GM18511 (cell line): ENCODE measurements at regions not wholly inside any gene's neighbourhood (a gene's known extent, or its start where the extent isn't known, plus 50 kb on each side); places are given as distances from the start of the nearest gene placed in this dataset.
"Not testable (repeated sequence)": the region's sequence is repeated elsewhere in the genome, so short reads cannot be mapped to it uniquely, and the experiment has no call there.

Experiments
- ATAC-seq: cut with Tn5 transposase; IDR thresholded peaks from one replicate; pipeline ENCODE4 v1.9.1; 2021; ENCODE audit warnings: mild to moderate bottlenecking, moderate library complexity; ENCODE audit not compliant: unreplicated experiment

DNA sequence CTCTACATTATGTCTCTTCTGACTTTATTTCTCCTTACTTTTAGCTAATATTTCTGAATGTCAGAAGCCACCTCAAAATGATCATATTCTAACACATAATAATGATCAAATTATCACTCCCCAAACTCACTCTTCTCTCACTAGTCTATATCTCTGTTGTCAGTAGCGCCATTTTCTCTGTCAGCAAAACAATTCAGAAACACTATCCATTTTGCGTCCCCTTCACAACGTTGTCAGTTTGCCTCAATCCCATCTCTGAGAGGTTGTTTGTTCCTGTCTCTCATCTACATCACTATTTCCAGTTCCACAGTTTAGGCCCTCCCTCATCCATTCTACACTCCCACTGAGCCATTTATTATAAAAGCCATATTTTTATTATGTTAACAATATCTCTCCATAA, 1376.3 kb upstream of the ACVR2A start:
- ATAC-seq = no peak

DNA sequence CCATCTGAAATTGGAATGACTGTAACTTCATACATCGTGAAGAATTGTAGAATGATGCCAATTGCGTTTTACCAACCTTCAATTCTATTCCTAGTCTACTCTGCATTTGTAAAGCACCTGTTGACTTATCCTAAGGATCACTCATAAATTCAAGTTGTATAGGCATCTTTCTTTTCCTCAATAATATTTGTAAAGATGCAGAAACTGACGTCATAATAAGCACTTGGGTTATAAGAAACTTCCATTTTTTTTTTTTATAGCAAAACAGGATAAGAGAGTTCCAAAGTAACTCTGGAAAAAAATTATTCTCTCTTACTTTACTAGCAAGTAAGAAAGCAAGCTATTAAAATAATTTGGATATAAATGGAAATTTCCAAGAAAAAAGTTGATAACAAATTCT, 1377.4 kb upstream of the ACVR2A start:
- no peak for ATAC-seq

DNA sequence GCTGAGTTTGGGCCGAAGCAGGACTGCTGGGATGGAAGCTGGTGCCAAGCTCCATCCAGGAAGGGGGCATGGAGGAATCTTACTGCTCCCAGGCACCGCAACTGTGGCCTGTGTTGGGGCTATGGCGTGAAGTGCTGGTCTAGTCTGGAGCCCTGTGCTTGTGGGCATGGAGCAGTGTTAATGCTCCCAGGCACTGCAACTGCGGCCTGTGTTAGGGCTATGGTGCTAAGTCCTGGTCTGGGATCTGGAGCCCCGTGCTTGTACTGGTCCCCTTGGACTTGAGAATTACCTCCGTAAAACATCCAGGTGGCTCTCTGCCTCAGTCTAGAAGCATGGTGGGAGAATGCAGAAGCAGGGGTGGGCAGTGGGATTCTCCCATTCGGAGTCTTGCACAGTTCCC, 1379.4 kb upstream of the ACVR2A start:
- no peak for ATAC-seq

DNA sequence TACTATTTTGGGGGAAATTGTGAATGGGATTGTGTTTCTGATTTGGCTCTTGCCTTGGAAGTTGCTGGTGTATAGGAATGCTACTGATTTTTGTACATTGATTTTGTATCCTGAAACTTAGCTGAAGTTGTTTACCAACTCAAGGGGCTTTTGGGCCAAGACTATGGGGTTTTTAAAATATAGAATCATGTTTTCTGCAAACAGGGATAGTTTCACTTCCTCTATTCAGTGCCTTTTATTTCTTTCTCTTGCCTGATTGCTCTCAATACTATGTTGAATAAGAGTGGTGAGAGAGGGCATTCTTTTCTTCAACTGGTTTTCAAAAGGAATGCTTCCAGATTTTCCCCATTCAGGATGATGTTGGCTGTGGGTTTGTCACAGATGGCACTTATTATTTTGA, 1383.8 kb upstream of the ACVR2A start:
- ATAC-seq = peak; percentile 69

DNA sequence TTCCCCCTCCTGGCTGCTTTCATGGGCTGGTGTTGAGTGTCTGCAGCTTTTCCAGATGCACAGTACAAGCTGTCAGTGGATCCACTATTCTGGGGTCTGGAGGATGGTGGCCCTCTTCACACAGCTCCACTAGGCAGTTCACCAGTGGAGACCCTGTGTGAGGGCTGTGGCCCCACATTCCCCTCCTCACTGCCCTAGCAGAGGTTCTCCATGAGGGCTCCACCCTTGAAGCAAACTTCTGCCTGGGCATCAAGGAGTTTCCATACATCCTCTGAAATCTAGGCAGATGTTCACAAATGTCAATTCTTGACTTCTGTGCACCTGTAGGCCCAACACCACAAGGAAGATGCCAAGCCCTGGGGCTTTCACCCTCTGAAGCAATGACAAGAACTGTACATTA, 1386.2 kb upstream of the ACVR2A start:
- ATAC-seq = no peak

DNA sequence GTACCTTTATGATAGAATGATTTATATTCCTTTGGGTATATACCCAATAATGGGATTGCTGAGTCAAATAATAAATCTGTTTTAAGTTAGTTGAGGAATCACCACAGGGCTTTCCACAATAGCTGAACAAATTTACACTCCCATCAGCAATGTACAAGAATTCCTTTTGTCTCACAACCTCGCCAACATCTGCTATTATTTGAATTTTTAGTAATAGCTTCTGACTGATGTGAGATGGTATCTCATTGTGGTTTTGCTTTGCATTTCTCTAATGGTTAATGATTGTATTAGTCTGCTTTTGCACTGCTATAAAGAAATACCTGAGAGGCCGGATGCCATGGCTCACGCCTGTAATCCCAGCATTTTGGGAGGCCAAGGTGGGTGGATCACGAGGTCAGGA, 1387.6 kb upstream of the ACVR2A start:
- ATAC-seq = no peak

DNA sequence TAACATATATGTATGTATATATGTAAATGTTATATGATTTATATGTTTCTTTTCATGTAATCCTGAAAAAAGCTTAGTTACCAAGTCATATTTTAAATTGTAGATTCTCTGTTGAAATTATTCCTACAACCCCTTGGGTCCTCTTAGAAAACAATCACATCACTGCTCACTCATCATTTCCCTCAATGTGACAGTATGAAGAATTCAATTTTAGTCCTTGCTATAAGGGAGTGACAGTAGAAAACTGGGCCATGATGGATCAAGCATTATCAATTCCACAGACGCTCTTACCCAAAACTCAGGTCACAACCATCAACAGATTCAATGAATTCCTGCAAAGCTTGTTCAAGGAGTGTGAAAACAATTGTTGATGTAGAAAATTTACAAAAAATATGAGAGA, 1389.5 kb upstream of the ACVR2A start:
- no peak for ATAC-seq

DNA sequence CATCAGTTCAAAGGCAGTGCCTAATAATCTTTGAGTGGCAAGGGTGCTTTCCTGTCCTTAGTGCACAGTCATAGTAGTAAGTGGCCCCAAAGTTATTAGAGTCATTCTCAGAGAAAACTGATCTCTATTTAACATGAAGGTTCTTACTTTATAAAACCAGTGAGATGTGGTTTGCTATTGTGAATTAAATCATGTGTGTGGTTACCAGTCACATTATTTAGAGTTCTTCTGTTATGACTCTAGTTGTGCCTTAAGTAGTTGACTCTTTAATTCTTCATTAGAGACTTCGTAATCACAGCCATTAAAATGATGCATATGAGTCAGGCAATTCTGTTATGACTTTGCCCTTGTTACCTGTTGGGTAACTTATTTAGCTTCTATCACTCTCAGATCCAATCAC, 1392.9 kb upstream of the ACVR2A start:
- peak; percentile 72 for ATAC-seq

DNA sequence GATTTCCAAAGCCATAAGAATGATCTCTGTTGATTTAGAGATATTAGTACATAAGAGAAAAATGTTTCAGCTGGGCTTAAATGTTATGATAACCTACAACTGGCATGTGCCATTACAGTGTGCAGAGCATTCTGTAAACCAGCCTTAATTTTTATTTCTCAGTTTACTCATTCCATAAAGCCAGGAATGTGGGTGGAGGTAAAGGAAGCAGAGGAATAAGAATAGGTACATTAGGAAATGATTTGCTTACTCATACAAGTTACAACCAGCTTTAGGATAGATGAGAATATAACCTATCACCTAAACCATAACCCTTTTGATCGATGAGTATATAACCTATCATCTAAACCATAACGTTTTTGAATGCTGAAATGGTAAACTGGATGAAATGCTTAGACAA, 1394.7 kb upstream of the ACVR2A start:
- ATAC-seq = no peak

DNA sequence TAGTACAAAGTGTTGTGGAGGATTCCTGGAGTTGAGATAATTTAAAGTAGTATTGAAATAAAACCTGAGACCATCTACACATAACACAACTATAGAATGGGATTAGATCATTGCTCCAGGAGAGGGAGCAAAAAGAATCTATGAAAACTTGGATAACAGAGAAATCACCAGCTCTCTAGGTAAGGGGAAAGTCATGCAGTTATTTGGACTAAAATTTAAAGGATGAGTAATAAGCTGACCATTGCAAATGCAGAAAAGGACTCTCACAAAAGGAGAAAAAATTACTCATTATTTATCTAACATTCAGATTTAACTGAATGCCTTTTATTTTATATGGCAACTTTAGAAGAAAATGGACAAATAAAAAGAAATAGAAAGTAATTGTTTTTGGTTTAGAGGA, 1399.8 kb upstream of the ACVR2A start:
- no peak for ATAC-seq

DNA sequence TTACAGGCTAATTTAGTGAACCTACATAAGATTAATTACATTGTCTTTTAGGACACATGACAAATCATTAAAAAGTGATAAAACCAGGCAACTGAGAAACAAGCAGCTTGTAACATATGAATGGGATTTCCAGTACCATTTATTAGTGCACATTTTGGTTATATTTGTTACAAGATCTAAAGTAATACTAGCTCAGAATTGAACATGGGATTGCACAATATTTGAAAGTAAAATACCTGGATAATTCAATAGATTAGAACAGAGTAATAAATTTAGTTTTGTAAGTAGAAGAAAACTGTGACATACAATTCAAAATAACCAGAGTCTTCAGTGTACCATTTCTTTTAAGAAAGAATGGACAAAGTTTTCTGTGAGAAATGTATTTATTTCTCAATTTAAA, 1400.7 kb upstream of the ACVR2A start:
- no peak for ATAC-seq

DNA sequence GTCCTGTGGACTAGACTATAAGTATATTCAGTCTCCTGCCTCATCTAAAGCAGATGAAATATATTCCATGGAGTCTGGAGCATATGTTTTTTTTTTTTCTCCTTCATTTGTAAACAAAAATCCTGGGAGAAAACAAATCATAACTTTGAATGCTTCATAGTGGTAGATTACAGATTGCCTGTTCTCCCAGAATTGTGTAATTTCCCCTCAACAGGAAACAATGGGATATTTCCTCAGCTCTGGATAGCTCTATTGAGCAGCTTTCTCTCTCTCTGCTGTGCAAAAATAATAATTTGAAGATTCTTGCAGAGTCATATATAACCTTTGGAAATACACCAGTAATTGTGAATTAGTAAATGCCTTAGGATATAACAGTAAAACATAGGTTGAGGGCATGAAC, 1406.6 kb upstream of the ACVR2A start:
- ATAC-seq = no peak

DNA sequence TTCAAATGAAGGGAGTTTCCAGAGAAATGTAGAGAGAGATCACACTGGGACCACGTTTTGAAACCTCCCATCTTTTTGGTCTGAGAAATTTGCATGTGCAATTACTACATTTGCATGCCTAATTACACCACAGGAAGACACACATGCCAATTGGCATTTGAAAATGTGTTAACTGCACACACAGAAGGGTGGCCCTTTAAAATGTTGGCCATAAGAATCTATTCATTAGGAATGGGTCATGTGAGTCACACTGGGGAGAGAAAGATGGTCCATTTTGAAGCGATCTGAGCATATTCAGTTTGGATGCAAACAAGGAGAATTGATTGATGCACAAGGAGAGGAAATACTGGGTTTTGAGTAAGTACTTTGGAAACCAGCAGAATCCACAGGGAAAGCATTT, 1407.1 kb upstream of the ACVR2A start:
- ATAC-seq = no peak

DNA sequence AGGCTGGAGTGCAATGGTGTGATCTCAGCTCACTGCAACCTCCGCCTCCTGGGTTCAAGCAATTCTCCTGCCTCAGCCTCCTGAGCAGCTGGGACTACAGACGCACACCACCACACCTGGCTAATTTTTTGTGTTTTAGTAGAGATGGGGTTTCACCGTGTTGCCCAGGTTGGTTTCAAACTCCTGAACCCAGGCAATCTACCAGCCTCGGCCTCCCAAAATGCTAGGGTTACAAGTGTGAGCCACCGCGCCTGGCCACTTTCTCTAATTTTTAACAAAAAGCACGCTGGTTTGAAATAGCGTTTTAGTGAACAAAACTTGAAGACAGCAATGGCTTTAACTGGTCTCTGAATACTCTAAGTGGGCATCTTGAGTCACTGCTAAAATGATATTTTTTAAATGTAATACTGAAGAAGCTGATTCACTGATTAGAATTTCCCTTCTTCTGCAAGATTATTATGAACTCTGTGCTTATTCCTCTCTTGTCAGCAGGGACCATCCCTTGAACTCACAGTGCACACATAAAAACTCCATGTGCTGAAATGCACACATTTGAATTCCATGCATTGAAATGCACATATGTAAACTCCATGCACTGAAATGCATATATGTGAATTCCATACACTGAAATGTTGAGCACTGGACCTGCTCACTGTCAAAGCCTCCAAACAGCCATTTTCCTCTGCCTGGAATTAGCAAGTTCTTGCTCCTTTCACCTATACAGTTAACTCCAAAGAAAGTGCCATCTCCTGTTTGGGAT, 1411.5 kb upstream of the ACVR2A start:
- ATAC-seq = no peak

DNA sequence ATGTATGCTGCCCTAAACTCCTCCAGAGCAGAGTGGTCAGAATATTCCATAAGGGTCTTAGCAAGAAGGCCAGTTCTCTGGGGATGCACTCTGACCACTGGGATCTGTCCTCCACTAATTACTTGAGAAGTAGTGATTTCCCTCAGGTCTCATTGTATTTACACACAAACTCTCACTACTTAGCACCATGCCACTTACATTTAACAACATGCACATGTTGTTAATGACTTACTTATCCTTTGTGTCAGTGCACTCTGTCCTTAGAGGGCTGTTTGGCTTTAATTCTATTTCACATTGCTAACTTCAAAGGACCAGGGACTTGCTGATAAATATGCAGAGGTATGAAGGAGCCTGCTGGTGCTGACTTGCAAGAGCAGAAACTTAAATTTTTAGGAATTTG, 1415.5 kb upstream of the ACVR2A start:
- ATAC-seq = no peak

DNA sequence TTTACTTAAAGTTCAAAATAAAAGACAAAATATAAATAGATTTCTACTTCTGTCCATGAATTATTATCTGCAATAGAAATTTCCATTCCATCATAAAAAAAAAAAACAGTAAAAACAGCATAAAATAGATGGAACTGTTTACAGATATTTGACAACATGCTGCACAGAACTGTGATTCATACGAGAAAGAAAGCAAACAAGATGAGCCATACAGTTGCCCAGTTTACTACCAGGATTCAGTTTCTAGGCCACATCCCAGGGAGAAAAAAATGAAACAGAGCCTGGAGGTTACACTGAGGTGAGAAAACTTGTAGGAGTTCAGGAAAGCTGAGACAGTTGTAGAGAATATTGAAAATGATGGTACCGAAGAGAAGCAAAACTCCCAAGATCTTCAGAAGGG, 1426.9 kb upstream of the ACVR2A start:
- no peak for ATAC-seq

DNA sequence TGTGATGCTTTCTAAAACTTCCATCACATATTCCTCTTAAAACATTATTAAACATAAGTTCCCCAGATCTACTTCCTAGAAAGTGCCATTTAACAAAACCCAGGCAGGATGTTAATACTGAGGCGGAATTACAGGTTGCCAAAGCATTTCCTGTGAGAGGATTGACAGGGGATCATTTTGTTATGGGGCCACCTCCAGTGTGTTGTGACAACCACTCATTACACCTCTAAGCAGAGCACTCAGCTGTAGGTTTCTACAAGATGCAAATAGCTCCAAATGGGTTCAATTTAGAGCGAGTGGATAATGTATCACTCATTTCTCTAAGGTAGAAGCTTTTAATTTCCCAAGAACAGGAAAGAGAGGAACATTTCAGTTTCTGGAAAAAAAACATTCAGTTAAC, 1429.5 kb upstream of the ACVR2A start:
- ATAC-seq = no peak

DNA sequence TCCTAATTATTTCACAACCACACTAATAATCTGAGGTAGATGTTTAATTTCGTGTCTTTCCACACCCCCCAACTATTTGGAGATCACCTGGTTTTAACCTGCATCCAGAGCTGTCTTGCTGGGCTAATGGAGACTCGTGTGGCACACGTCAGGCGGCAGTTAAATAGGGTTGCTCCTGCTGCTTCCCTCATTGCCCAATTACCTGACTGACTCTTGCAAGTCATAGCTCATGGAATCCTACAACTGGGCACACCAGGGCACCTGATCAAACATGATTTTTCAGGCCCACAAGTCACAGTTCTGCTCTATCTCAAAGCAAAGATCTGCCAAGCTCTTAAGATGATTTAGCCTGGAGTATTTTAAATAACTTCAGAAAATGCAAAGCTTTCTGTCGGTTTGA, 1430.4 kb upstream of the ACVR2A start:
- ATAC-seq = no peak

DNA sequence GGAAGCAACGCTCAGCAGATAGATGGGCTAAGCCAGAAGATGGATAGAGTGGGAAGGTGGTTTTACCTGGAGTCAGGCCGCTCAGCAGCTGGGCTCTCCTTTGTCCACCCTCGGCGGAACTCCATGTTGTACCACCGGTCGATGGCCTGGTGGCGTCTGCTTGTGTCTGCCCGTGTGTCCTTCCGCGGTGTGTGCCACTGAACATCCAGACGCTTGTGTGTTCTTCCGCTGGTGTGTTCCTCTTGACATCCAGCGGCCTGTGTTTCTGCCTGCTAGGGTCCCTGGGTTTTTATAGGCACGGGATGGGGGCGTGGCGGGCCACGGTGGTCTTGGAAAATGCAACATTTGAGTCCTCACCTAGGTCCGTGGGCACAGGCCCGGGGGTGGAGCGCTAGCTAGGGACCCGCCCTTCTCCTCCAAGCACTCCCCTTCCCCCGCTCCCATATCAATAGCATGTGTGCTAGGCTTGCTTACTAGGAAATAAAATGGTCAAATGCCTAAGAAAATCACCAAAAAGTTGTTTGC, 1431.7 kb upstream of the ACVR2A start:
- no peak for ATAC-seq

DNA sequence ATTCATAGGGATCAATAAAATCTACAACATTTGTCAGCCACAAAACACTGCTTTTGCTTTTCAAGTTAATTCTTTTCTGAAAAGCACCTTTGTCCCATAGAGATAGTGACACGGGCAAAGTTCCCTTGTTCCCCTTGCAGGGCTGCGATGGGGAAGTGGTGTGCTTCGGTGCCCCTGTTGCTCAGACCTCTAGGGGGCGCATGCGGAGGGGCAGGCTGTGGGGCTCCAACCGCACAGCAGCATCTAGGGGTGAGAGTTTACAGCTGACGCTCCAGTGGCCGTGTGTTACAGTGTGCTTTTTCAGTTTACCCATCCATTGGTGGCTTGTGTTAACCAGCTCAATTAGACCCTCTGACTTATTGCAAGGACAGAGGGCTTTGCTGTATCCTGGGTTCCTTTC, 1432.2 kb upstream of the ACVR2A start:
- ATAC-seq = no peak

DNA sequence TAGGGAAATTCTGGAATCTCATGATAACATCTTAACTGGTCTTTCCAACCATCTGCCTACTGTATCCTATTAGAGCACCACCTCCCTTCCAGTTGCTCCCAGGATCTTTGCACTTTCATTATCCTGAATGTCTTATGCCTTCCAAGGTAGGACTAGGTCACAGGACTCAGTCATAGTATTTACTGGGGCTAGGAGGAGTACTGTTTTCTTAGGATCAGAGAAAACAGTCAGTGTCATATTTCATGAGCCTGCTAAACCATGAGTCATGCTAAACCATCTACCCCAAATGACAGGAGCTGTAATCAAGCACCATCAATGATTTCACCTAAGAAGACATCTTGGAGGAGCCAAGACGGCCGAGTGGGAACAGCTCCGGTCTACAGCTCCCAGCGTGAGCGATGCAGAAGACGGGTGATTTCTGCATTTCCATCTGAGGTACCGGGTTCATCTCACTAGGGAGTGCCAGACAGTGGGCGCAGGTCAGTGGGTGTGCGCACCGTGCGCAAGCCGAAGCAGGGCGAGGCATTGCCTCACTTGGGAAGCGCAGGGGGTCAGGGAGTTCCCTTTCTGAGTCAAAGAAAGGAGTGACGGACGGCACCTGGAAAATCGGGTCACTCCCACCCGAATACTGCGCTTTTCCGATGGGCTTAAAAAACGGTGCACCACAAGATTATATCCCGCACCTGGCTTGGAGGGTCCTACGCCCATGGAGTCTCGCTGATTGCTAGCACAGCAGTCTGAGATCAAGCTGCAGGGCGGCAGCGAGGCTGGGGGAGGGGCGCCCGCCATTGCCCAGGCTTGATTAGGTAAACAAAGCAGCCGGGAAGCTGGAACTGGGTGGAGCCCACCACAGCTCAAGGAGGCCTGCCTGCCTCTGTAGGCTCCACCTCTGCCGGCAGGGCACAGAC, 1439.2 kb upstream of the ACVR2A start:
- not testable (repeated sequence) for ATAC-seq

DNA sequence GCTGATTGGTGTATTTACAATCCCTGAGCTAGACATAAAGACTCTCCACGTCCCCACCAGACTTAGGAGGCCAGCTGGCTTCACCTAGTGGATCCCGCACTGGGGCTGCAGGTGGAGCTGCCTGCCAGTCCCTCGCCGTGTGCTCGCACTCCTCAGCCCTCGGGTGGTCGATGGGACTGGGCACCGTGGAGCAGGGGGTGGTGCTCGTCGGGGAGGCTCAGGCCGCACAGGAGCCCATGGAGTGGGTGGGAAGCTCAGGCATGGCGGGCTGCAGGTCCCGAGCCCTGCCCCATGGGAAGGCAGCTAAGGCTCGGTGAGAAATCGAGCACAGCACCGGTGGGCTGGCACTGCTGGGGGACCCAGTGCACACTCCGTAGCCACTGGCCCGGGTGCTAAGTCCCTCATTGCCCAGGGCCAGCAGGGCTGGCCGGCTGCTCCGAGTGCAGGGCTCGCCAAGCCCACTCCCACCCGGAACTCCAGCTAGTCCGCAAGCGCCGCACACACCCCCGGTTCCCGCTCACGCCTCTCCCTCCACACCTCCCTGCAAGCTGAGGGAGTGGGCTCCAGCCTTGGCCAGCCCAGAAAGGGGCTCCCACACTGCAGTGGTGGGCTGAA, 1441.2 kb upstream of the ACVR2A start:
- ATAC-seq = not testable (repeated sequence)
